Erythroblast (primary cell): ENCODE measurements at regions not wholly inside any gene's neighbourhood (a gene's known extent, or its start where the extent isn't known, plus 50 kb on each side); places are given as distances from the start of the nearest gene placed in this dataset.
"Not testable (repeated sequence)": the region's sequence is repeated elsewhere in the genome, so short reads cannot be mapped to it uniquely, and the experiment has no call there.

Experiments used
- DNase-seq, 2 experiments: peaks; one replicate each; lab custom pipeline; 2025; lab: John Stamatoyannopoulos, UW
- GATA1 ChIP-seq: IDR thresholded peaks from 2 replicates; pipeline ENCODE4 v1.6.1; 2011; ENCODE audit warnings: low read depth, mild to moderate bottlenecking, control low read depth, low read length, moderate library complexity
- POLR2A ChIP-seq: IDR thresholded peaks from 2 replicates; pipeline ENCODE4 v1.6.1; 2011; ENCODE audit warnings: mild to moderate bottlenecking, low read length

- DNase-seq, result peak; percentile 79 to 86
- TF ChIP-seq GATA1 (no peak), POLR2A (no peak)
Measured at GRCh38 chr1:204763773-204764427, 78.4 kb upstream of the LRRN2 start.

- DNase-seq, result no peak
- TF ChIP-seq GATA1 (no peak), POLR2A (no peak)
Measured at GRCh38 chr1:204769997-204770396, 84.5 kb upstream of the LRRN2 start.

GRCh38 chr1:204771358-204771757 lies 85.8 kb upstream of the LRRN2 start:
- DNase-seq, result no peak
- no peak for TF ChIP-seq GATA1
- TF ChIP-seq POLR2A, result no peak

GRCh38 chr1:204773246-204773645 lies 87.7 kb upstream of the LRRN2 start:
- no peak for DNase-seq
- TF ChIP-seq POLR2A, result no peak
- no peak for TF ChIP-seq GATA1

- no peak for TF ChIP-seq GATA1
- no peak for TF ChIP-seq POLR2A
- no peak for DNase-seq
Measured at GRCh38 chr1:204775546-204775945, 90.0 kb upstream of the LRRN2 start.

- no peak for DNase-seq
- TF ChIP-seq GATA1, result no peak
- no peak for TF ChIP-seq POLR2A
Measured at GRCh38 chr1:204777591-204777990, 92.1 kb upstream of the LRRN2 start.

- DNase-seq, result no peak
- TF ChIP-seq POLR2A, result no peak
- TF ChIP-seq GATA1, result no peak
Measured at GRCh38 chr1:204780630-204781029, 90.0 kb upstream of the NFASC start.

- no peak for DNase-seq
- TF ChIP-seq POLR2A (no peak), GATA1 (no peak)
Measured at GRCh38 chr1:204782118-204782700, 88.5 kb upstream of the NFASC start.

- not testable (repeated sequence) for DNase-seq
Measured at GRCh38 chr1:204785023-204785422, 85.6 kb upstream of the NFASC start.

GRCh38 chr1:204788470-204788869 lies 82.2 kb upstream of the NFASC start:
- DNase-seq, result no peak
- TF ChIP-seq POLR2A (no peak), GATA1 (no peak)

GRCh38 chr1:204791453-204792353 lies 79.0 kb upstream of the NFASC start:
- DNase-seq, result peak; percentile 79 to 89
- TF ChIP-seq POLR2A (no peak), GATA1 (no peak)

GRCh38 chr1:204792354-204792692 lies 78.3 kb upstream of the NFASC start:
- TF ChIP-seq POLR2A (no peak), GATA1 (no peak)
- no peak for DNase-seq

- DNase-seq, result no peak
- TF ChIP-seq GATA1 (no peak), POLR2A (no peak)
Measured at GRCh38 chr1:204793259-204793914, 77.3 kb upstream of the NFASC start.

- peak in 1 of 2 experiments; percentile 8 for DNase-seq
Measured at GRCh38 chr1:204796886-204797285, 73.8 kb upstream of the NFASC start.
